GM12878 (cell line): ENCODE measurements at regions not wholly inside any gene's neighbourhood (a gene's known extent, or its start where the extent isn't known, plus 50 kb on each side); places are given as distances from the start of the nearest gene placed in this dataset.

Experiments
- ATAC-seq: fragments of 200-7000 bp; cut with Tn5 transposase; 3 replicates; pipeline ENCODE4 v1.9.1; 2020; ENCODE audit warnings: mild to moderate bottlenecking, moderate library complexity
- BruUV-seq: library from RNA; stranded (reverse); fragments of 400-500 nt; replicated peaks from 2 replicates; lab custom pipeline; 2021; lab: Mats Ljungman, UMichigan
- CTCF ChIA-PET: fragments of 300-600 bp; sonication (Branson Sonifier 250); formaldehyde crosslinking; extraction: SDS; loops from one replicate; lab custom pipeline; 2021; ENCODE audit warnings: inconsistent platforms; lab: Yijun Ruan, JAX
- POLR2A ChIA-PET: fragments of 350-600 bp; formaldehyde crosslinking; extraction: SDS; loops from one replicate; lab custom pipeline; 2021; ENCODE audit warnings: inconsistent platforms; lab: Charles Lee
- RAD21 ChIA-PET: fragments of 300-600 bp; sonication (Branson Sonifier 250); formaldehyde crosslinking; loops from one replicate; lab custom pipeline; 2023; ENCODE audit warnings: antibody characterized with exemption; ENCODE audit not compliant: unreplicated experiment; lab: Charles Lee
- SMC1A ChIA-PET: fragments of 300-600 bp; sonication (Branson Sonifier 250); formaldehyde crosslinking; loops from one replicate; lab custom pipeline; 2023; ENCODE audit not compliant: unreplicated experiment, uncharacterized antibody; lab: Charles Lee
- DNase-seq: peaks from one replicate; pipeline ENCODE4 v3.0.0-alpha.2; 2011; ENCODE audit warnings: low read depth, low spot score
- FAIRE-seq: peaks from 3 replicates; lab custom pipeline; 2011; peaks lifted over from hg19 to GRCh38; lab: Jason Lieb, UNC
- H2AFZ ChIP-seq: 2 replicates; pipeline ENCODE4 v1.6.0; 2011; ENCODE audit warnings: low read depth, low read length, control low read depth; ENCODE audit not compliant: control insufficient read depth
- H3K27ac ChIP-seq: 2 replicates; pipeline ENCODE4 v1.5.1; 2011; ENCODE audit warnings: control low read depth; ENCODE audit not compliant: control insufficient read depth, insufficient read depth
- H3K27me3 ChIP-seq, 2 experiments: replicated peaks in 1 of 2; 2 replicates each; pipeline versions ENCODE4 v1.6.0 to v1.6.1; 2011; ENCODE audit warnings: low read length in 1 of 2; ENCODE audit not compliant: control insufficient read depth in 2 of 2, insufficient read depth in 2 of 2
- H3K36me3 ChIP-seq, 2 experiments: 2 replicates each; pipeline ENCODE4 v1.5.1; 2011; ENCODE audit warnings: low read length in 1 of 2; ENCODE audit not compliant: control insufficient read depth in 2 of 2, insufficient read depth in 2 of 2
- H3K4me1 ChIP-seq: 2 replicates; pipeline ENCODE4 v1.6.1; 2011; ENCODE audit warnings: mild to moderate bottlenecking, low read length, moderate library complexity, mixed read lengths; ENCODE audit not compliant: control insufficient read depth, insufficient read depth
- H3K4me2 ChIP-seq: 2 replicates; pipeline ENCODE4 v1.6.0; 2011; ENCODE audit warnings: control low read depth; ENCODE audit not compliant: control insufficient read depth, insufficient read depth
- H3K4me3 ChIP-seq: fragments of 200-600 bp; sonication (generic); 2 replicates; pipeline ENCODE4 v1.5.1; 2016
- H3K79me2 ChIP-seq: 2 replicates; pipeline ENCODE4 v1.6.0; 2011; ENCODE audit warnings: low read length; ENCODE audit not compliant: control insufficient read depth, insufficient read depth
- H3K9ac ChIP-seq: 2 replicates; pipeline ENCODE4 v1.8.0; 2011; ENCODE audit warnings: low read length, control low read depth, mixed read lengths; ENCODE audit not compliant: control insufficient read depth, insufficient read depth
- H3K9me3 ChIP-seq: replicated peaks from 3 replicates; pipeline ENCODE4 v1.5.1; 2011; ENCODE audit warnings: mild to moderate bottlenecking, low read length; ENCODE audit not compliant: control insufficient read depth, insufficient read depth
- H4K20me1 ChIP-seq: 2 replicates; pipeline ENCODE4 v1.6.0; 2011; ENCODE audit not compliant: control insufficient read depth, insufficient read depth
- ASH2L ChIP-seq: fragments of 300-600, 200-600 bp; sonication (generic); IDR thresholded peaks from 2 replicates; pipeline ENCODE4 v1.6.1; 2017; ENCODE audit warnings: low read depth, mild to moderate bottlenecking, borderline replicate concordance
- CBX5 ChIP-seq: sonication (generic); IDR thresholded peaks from 2 replicates; pipeline ENCODE4 v1.6.1; 2016; ENCODE audit warnings: low read depth, moderate library complexity, mild to moderate bottlenecking, inconsistent platforms
- CEBPB ChIP-seq, 2 experiments: fragments of 150-350 bp in 1 of 2; IDR thresholded peaks; 2 replicates each; pipeline ENCODE4 v1.6.1; 2012 to 2014; ENCODE audit warnings: low read depth in 2 of 2, low read length in 2 of 2, borderline replicate concordance in 1 of 2, inconsistent platforms in 1 of 2
- CREM ChIP-seq: IDR thresholded peaks from 2 replicates; pipeline ENCODE4 v1.6.1; 2014; ENCODE audit warnings: antibody characterized with exemption, low read depth
- DPF2 ChIP-seq: fragments of 450-650 bp; IDR thresholded peaks from 2 replicates; pipeline ENCODE4 v1.6.1; 2017; ENCODE audit warnings: mild to moderate bottlenecking
- EP300 ChIP-seq, 2 experiments: fragments of 150-350 bp in 1 of 2; IDR thresholded peaks; 2 replicates each; pipeline ENCODE4 v1.6.1; 2011 to 2012; ENCODE audit warnings: low read depth in 2 of 2, low read length in 2 of 2, borderline replicate concordance in 1 of 2, improper control_type of control experiment in 1 of 2, inconsistent platforms in 1 of 2; ENCODE audit not compliant: control insufficient read depth in 1 of 2
- EZH2 ChIP-seq: IDR thresholded peaks from 2 replicates; pipeline ENCODE4 v1.6.1; 2012; ENCODE audit warnings: low read depth, mild to moderate bottlenecking, control low read depth, inconsistent platforms, low read length, borderline replicate concordance; ENCODE audit not compliant: control insufficient read depth
- KLF5 ChIP-seq: fragments of 450-650 bp; IDR thresholded peaks from 2 replicates; pipeline ENCODE4 v1.6.1; 2014; ENCODE audit warnings: mild to moderate bottlenecking; ENCODE audit not compliant: partially characterized antibody
- MYB ChIP-seq: fragments of 150-350 bp; IDR thresholded peaks from 2 replicates; pipeline ENCODE4 v1.6.1; 2014; ENCODE audit warnings: mild to moderate bottlenecking, low read depth, low read length, borderline replicate concordance
- MYC ChIP-seq: IDR thresholded peaks from 2 replicates; pipeline ENCODE4 v1.6.1; 2011; ENCODE audit warnings: mild to moderate bottlenecking, low read length, moderate library complexity, inconsistent platforms; ENCODE audit not compliant: insufficient read depth, insufficient replicate concordance, insufficient read length, severe bottlenecking
- NR2C2 ChIP-seq: IDR thresholded peaks from 2 replicates; pipeline ENCODE4 v1.6.1; 2011; ENCODE audit warnings: borderline replicate concordance, low read depth; ENCODE audit not compliant: control insufficient read depth, insufficient read length
- RFX5 ChIP-seq: IDR thresholded peaks from 2 replicates; pipeline ENCODE4 v1.6.1; 2011; ENCODE audit warnings: low read depth, low read length, improper control_type of control experiment
- SRF ChIP-seq, 2 experiments: IDR thresholded peaks; 2 replicates each; pipeline ENCODE4 v1.6.1; 2011; ENCODE audit warnings: low read depth in 2 of 2, low read length in 2 of 2, mild to moderate bottlenecking in 1 of 2, moderate library complexity in 1 of 2
- ZNF24 ChIP-seq: fragments of 450-650 bp; IDR thresholded peaks from 2 replicates; pipeline ENCODE4 v1.6.1; 2017; ENCODE audit warnings: antibody characterized with exemption, mild to moderate bottlenecking
- ZNF274 ChIP-seq: IDR thresholded peaks from one replicate; pipeline ENCODE4 v1.8.0; 2011; ENCODE audit not compliant: insufficient read length, insufficient read depth
- WGBS: methylation state at CpG from one replicate; pipeline ENCODE4 v1.1.6; 2016; ENCODE audit warnings: low lambda C conversion rate; ENCODE audit not compliant: insufficient replicate concordance, insufficient coverage; ENCODE audit errors: missing lambda C conversion rate; 5-methylcytosine and 5-hydroxymethylcytosine counted together
- in situ Hi-C: fragments of 300-500 bp; cut with MboI; formaldehyde crosslinking; loops from 9 replicates; pipeline ENCODE4 v1.14.3; 2018; ENCODE audit warnings: mixed read lengths
- intact Hi-C: fragments of 100-400 bp; cut with micrococcal nuclease; formaldehyde crosslinking; loops from one replicate; pipeline ENCODE4 v1.14.2; 2022; ENCODE audit not compliant: unreplicated experiment
- TF ChIP-seq, protein P1 (sequence below): IDR thresholded peaks from 2 replicates; pipeline ENCODE4 v1.6.1; 2012; ENCODE audit warnings: low read length, inconsistent platforms
- TF ChIP-seq, protein P2 (sequence below): IDR thresholded peaks from 2 replicates; pipeline ENCODE4 v1.6.1; 2012; ENCODE audit warnings: low read depth, low read length, improper control_type of control experiment

DNA sequence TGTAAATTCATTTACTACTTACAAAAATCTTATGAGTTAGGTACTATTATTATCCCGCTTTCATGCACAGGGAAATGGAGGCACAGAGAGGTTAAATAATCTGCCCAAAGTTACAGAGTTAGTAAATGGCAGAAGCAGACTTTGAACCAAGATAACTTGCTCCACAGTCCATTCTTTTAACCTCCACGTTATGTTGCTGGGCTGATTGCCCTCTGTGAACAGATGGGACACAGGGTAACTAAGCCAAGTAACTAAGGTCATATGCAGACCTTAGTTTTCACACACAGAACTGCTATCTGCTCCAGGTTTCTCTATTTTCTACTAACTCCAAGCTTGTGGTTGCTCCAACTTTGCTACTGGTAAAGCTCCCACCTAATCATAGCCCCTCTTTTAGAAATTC, 147.1 kb upstream of the IFNG-AS1 start:
- no peaks in the 10 kb centered on the region for H3K4me1 ChIP-seq
- no peak for ATAC-seq
- POLR2A ChIA-PET: no interaction called here
- H4K20me1 ChIP-seq: no peaks in the 10 kb centered on the region
- FAIRE-seq: no peak
- BruUV-seq: no TSS peak
- 46% methylated on average over 2 of the region's 2 CpGs for WGBS
- no peak for TF ChIP-seq EZH2
- no peak for TF ChIP-seq SRF (IDR thresholded peaks at IDR 0.05; ENCODE audit: low read depth in 2 of 2, low read length in 2 of 2)
- TF ChIP-seq CEBPB (IDR thresholded peaks at IDR 0.05; ENCODE audit: borderline replicate concordance in 1 of 2, low read depth in 2 of 2, low read length in 2 of 2): no peak
- no peak for TF ChIP-seq KLF5
- intact Hi-C loops (no loop called here), in situ Hi-C loops (no loop called here)
- no peak overlapping the region for H3K4me3 ChIP-seq
- H2AFZ ChIP-seq: no peak overlapping the region
- no peak overlapping the region for H3K27ac ChIP-seq
- no peaks in the 10 kb centered on the region; the same call in 2 of the 3 replicates for H3K9me3 ChIP-seq
- SMC1A ChIA-PET: no interaction called here
- RAD21 ChIA-PET: no interaction called here
- H3K4me2 ChIP-seq: no peak overlapping the region
- CTCF ChIA-PET: no interaction called here
- DNase-seq: no peak
- H3K9ac ChIP-seq: no peak overlapping the region
- no peaks in the 10 kb centered on the region for H3K79me2 ChIP-seq
- H3K27me3 ChIP-seq: no peaks in the 10 kb centered on the region
- H3K36me3 ChIP-seq: no peaks in the 10 kb centered on the region

DNA sequence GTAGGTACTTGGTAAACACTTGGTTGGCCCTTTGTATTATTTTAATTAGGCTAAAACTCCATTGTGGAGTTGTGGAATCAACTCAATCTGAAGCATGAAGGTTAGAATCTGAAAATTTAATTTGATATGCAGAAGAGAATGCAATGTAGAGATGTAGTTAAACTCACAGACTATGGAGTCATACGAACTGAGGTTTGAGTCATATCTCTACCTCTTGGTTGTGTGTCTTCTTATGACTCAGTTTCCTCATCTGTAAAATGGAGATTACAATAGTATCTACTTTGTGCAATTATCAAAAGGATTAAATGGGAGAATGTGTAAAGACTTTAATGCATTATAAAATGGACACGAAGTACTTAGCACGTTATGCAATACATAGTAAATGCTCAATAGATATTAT, 146.0 kb upstream of the IFNG-AS1 start:
- no TSS peak for BruUV-seq
- no peak overlapping the region for H3K9ac ChIP-seq
- POLR2A ChIA-PET: no interaction called here
- H3K4me1 ChIP-seq: no peaks in the 10 kb centered on the region
- H4K20me1 ChIP-seq: no peaks in the 10 kb centered on the region
- no peaks in the 10 kb centered on the region for H3K27me3 ChIP-seq
- SMC1A ChIA-PET: interaction anchor here (0.7 kb wide), 1 partner anchor 11 kb away, joined by 3 read pairs; no protein-coding TSS in a partner anchor
- H3K4me2 ChIP-seq: no peak overlapping the region
- CTCF ChIA-PET: no interaction called here
- H3K79me2 ChIP-seq: no peaks in the 10 kb centered on the region
- no peak overlapping the region for H3K27ac ChIP-seq
- WGBS: 63% methylated on average over 3 of the region's 3 CpGs
- no peaks in the 10 kb centered on the region; the same call in 2 of the 3 replicates for H3K9me3 ChIP-seq
- no peak overlapping the region for H3K4me3 ChIP-seq
- in situ Hi-C loops: no loop called here
- ATAC-seq (no peak), FAIRE-seq (no peak), DNase-seq (no peak)
- intact Hi-C loops: no loop called here
- no peaks in the 10 kb centered on the region for H3K36me3 ChIP-seq
- RAD21 ChIA-PET: no interaction called here
- no peak overlapping the region for H2AFZ ChIP-seq
- TF ChIP-seq CBX5: no peak
- no peak for TF ChIP-seq NR2C2
- no peak for TF ChIP-seq EP300 (IDR thresholded peaks at IDR 0.05; ENCODE audit: borderline replicate concordance in 1 of 2, control insufficient read depth in 1 of 2, low read depth in 2 of 2, low read length in 2 of 2)
- no peak for TF ChIP-seq ZNF24
- no peak for TF ChIP-seq EZH2
- TF ChIP-seq MYB: no peak
- TF ChIP-seq, protein P1, sequence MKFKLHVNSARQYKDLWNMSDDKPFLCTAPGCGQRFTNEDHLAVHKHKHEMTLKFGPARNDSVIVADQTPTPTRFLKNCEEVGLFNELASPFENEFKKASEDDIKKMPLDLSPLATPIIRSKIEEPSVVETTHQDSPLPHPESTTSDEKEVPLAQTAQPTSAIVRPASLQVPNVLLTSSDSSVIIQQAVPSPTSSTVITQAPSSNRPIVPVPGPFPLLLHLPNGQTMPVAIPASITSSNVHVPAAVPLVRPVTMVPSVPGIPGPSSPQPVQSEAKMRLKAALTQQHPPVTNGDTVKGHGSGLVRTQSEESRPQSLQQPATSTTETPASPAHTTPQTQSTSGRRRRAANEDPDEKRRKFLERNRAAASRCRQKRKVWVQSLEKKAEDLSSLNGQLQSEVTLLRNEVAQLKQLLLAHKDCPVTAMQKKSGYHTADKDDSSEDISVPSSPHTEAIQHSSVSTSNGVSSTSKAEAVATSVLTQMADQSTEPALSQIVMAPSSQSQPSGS: no peak
- no peak for TF ChIP-seq RFX5
- TF ChIP-seq ZNF274: no peak
- no peak for TF ChIP-seq CREM
- no peak for TF ChIP-seq DPF2
- TF ChIP-seq, protein P2, sequence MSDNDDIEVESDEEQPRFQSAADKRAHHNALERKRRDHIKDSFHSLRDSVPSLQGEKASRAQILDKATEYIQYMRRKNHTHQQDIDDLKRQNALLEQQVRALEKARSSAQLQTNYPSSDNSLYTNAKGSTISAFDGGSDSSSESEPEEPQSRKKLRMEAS: no peak
- no peak for TF ChIP-seq ASH2L
- TF ChIP-seq MYC: no peak
